GM19463 (cell line): ENCODE measurements at regions not wholly inside any gene's neighbourhood (a gene's known extent, or its start where the extent isn't known, plus 50 kb on each side); places are given as distances from the start of the nearest gene placed in this dataset.
"Not testable (repeated sequence)": the region's sequence is repeated elsewhere in the genome, so short reads cannot be mapped to it uniquely, and the experiment has no call there.

Experiments
- ATAC-seq: cut with Tn5 transposase; IDR thresholded peaks from one replicate; pipeline ENCODE4 v1.9.1; 2021; ENCODE audit warnings: mild to moderate bottlenecking, moderate library complexity; ENCODE audit not compliant: unreplicated experiment

DNA sequence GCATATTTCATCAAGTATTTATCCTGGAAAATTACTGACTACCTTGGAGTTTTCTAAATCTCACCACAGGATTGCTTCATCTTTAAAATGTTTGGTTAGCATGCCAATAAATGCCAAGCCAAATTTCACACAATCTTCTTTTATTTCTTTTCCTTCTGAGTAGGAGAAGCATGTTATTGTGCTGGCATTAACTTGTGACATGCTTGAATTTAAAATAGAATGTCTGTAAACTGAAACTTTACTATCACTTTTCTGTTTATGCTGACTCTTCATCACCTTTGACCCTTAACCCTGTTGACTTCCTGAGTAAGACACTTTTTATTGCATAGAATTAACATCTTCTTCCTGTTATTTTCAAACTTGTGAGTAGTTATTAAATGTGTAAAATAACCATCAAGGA is 56.2 kb upstream of the LRRTM4 start:
- no peak for ATAC-seq

DNA sequence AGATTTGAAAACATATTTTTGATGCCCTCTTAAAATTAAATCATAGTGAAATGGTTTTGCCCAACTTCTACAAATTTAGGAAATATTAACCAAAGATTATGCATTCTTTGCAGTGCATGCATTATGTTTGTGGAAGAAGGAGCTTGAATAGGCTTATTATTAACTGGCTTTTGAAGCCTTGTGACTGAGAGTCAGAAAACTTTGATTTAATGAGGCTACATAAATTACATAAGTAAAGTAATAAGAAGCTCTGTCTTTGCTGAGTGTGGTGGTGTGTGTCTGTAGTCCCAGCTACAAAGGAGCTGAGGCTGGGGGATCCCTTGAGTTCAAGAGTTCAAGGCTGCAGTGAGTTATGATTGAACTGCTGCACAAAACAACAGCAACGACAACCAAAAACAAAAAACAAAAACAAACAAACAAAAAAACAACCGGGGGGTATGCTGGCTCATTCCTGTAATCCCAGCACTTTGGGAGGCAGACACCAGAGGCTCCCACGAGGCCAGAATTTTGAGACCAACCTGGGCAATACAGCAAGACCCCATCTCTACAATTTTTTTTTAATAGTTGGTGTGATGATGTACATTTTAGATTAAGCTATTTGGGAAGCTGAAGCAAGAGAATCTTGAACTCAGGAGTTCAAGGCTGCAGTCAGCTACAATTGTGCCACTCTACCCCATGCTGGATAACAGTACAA is 57.0 kb upstream of the LRRTM4 start:
- ATAC-seq, result no peak

DNA sequence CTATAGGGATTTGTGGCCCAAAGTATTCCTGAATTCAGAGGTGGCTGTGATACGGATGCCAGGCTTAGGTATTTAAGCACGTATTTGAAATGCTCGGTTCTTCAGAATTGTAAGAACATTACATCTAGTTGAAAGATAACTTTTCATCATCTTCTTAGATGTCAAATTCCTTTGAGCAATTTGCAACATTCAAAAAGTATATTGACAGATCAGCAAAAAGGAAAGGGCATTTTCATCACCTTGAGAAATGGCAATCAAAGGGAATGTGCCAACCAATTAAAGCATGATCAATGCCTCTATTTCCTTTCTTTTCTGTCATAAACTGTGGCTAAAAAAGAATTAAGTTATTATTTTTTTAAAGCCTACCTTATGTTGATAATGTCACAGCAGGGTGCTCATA is 66.3 kb upstream of the LRRTM4 start:
- ATAC-seq, result no peak

DNA sequence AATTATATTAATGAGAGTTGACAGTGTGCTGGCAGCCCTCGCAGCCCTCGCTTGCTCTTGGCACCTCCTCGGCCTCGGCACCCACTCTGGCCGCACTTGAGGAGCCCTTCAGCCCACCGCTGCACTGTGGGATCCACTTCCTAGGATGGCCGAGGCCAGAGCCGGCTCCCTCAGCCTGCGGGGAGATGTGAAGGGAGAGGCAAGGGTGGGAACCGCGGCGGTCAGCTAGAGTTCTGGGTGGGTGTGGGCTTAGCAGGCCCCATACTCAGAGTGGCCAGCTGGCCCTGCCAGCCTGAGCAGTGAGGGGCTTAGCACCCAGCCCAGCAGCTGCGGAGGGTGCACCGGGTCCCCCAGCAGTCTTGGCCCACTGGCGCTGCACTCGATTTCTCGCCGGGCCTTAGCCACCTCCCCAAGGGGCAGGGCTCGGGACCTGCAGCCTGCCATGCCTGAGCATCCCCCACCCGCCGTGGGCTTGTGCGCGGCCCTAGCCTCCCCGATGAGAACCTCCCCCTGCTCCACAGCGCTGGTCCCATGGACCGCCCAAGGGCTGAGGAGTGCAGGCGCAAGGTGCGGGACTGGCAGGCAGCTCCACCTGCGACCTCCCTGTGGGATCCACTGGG is 68.2 kb upstream of the LRRTM4 start:
- no peak for ATAC-seq

DNA sequence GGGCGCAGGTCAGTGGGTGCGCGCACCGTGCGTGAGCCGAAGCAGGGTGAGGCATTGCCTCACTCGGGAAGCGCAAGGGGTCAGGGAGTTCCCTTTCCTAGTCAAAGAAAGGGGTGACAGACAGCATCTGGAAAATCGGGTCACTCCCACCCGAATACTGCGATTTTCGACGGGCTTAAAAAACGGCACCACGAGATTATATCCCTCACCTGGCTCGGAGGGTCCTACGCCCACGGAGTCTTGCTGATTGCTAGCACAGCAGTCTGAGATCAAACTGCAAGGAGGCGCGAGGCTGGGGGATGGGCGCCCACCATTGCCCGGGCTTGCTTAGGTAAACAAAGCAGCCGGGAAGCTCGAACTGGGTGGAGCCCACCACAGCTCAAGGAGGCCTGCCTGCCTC is 70.8 kb upstream of the LRRTM4 start:
- not testable (repeated sequence) for ATAC-seq

DNA sequence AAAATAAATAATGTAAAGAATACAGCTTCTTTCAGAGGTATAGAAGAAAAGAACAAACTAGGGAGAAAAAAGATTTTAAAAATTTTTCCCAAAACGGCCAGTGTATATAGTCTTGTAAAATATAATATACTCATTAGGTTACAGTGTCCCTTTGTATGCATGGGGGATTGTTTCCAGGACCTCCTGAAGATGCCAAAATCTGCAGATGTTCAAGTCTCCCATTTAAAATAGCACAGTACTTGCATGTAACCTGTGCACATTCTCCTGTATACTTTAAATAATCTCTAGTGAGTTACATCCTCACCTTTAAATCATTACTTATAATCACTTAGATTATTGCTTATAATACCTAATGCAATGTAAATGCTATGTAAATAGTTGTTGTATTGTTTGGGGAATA is 80.6 kb upstream of the LRRTM4 start:
- no peak for ATAC-seq

DNA sequence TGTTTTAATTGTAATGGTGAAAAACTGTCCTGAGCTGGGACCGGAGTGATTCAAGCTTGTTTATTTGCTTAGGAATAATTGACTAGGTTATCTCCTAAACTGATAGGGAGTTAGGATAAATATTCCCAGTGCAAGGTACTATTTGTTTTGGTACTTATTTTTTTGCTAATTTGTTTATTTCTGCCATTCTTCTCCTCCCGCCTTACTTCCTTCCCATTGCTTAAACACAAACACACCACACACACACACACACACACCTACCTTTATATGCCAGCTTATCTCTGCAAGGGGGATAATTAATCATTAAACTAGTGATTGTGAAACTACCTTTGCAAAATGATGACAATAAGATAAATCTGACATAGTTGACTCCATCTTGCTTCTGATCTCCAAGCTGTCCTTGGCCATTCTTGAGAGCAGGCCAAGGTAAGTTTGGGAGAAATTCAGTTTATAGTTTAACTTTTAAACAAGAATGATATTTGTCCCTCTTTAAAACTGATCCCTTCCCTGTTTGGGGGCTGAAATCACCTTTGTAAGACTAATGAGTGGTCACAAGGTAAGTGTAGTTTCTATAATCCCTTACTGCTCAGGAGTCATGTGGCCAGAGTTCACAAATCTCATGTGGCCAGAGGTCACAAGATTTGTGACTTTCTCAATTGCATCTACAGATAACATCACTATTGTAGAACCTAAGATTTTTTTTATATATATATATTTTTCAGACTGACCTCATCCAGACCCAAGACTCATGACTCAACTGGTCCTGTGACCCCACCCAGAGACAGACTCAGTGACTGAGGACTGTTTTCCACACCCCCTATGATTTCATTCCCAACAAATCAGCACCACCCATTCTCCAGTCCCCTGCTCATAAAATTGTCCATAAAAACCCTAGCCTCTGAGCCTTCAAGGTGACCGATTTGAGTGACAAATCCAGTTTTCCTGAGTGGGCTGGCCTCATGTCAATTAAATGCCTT is 83.1 kb upstream of the LRRTM4 start:
- no peak for ATAC-seq

DNA sequence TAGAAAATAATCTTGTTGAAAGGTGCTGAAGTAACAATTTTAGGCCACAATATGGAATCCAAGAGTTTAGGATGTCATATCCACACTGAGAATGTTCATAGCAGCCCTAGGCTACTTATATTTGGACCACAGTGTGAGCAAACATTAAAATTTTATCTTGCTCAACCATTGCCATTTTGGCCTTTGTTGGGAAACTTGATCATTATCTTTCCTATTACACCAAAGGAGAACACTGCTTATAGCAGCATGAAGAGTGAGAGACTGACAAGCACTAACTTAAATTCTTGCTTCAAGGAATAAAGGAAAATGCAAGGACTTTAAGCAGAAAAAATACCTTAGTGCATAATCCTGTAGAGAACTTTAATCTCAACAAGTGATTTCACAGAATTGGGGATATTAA is 86.3 kb upstream of the LRRTM4 start:
- no peak for ATAC-seq

DNA sequence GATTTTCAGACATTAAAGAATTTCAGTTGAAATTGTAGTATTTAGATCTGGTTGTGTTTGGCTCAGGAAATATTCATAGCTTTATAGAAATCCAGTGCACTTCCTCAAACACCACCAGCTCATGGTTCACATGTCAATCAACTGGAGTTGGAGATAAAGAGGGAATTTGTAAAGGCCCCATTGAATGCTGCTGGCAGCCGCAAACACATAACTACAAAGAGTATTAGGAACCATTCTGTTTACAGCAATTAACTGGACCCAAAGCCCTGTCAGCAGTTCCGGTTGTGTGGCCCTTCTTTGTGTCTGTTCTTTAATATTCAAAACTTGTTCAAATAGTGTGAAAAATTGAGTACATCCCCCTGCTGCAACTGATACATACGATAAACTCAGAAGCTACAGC is 107.4 kb upstream of the LRRTM4 start:
- ATAC-seq, result no peak

DNA sequence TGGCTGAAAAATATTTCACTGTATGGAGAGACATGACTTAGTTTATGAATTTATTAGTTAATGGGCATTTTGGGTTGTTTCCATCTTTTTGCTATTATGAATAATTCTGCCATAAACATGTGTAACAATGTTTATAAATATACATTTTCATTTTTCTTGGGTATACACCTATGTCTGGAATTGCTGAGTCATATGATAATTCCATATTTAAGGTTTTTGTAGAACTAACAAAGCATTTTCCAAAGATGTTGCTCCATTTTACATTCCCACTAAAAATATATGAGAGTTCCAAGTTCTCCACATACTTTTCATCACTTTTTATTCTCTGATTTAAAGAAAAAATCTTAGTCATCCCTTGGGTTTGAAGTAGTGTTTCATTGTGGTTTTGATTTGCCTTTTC is 108.8 kb upstream of the LRRTM4 start:
- ATAC-seq, result no peak

DNA sequence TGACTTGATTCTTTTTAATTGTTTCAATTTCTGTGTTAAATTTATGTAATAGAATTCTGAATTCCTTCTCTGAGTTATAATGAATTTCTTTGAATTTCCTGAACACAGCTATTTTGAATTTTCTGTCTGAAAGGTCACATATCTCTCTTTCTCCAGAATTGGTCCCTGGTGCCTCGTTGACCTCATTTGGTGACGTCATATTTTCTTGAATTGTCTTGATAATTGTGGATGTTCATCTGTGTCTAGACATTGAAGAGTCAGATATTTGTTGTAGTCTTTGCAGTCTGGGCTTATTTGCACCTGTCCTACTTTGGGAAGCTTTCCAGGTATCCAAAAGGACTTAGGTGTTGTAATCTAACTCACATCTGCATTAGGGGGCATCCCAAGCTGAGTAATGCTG is 111.4 kb upstream of the LRRTM4 start:
- ATAC-seq, result no peak

DNA sequence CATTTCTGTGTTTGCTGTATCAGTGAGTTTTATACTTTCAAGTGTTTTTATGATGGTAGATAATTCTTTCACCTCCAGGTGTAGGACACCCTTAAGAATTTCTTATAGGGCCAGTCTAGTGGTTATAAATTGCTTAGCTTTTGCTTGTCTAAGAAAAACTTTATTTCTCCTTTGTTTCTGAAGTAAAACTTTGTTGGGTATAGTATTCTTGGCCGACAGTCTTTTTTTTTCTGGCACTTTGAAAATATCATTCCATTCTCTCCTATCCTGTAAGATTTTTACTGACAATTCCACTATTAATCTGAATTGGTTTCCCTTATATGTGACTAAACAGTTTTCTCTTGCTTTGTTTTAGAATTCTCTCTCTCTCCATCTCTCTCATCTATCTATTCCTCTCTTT is 118.7 kb upstream of the LRRTM4 start:
- no peak for ATAC-seq

DNA sequence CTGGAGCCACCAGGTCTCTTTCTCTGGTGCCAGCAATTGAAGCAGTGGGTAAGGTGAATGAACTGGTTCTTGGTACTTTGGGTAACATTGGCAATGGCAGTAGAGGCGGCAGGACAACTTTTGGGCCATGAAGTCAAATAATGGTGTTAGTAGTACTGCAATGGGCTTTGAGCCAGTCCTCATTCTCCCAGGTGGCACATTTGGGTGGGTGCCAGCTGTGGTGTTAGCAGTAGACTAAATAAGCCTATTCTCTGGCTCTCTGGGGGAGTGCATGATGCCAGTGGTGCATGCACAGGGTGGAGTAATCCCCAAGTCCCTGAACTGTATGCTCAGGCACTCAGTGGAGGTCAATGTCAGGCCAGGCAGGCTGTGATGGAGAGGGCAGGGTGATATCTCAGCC is 120.2 kb upstream of the LRRTM4 start:
- ATAC-seq, result no peak

DNA sequence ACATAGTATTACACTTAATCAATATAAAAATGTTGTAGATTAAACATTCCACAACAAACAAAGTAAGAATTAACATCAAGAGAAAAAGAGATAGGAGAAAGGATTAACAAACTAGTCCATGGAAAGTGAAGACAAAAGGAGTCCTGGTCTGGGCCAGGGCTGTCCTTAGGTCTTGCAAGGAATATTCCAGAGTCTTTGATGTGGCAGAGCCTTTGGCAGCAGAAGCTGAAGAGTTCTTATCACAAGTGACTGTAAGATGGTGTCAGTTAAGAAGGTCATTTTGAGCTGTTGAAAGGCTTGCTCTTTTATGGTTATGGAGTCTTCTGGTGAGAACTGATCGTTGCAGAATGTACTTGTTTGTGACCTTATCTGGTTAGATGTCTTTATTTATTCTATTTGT is 127.7 kb upstream of the LRRTM4 start:
- ATAC-seq, result no peak

DNA sequence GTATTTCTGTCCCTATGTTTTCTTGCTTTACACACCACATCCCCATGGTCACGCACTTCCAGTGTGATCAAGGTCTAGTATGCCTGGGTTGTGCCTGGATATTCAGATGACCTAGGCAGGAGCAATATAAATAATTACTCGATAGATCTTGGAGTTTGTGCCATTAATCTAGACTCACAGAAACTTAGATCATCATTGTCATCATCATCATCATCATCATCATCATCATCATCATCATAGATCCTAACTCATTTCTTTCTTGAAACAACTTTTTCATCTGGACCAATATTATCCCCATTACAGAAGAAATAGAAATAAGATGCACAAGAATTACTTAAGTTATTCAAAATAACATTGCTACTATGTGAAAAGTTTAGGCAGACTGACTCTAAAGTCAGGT is 130.3 kb upstream of the LRRTM4 start:
- no peak for ATAC-seq

DNA sequence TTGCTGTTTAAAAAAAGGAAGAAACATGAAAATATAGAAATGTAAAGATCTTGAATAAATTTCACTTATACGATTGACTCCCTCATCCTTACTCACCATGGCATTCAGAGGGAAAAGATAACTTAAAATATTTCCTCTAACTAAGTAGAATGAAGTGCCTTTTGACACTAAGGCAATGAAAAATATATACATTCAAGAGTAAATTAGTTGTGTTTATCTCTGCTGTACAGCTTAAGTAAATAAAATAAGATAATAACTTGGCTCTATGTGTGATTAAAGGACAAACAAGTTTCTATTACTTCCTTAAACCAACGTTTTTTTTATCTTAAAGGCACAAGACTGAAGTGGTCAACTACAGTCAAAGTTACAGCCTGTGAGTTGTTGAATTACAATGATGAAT is 142.3 kb upstream of the LRRTM4 start:
- ATAC-seq, result no peak

DNA sequence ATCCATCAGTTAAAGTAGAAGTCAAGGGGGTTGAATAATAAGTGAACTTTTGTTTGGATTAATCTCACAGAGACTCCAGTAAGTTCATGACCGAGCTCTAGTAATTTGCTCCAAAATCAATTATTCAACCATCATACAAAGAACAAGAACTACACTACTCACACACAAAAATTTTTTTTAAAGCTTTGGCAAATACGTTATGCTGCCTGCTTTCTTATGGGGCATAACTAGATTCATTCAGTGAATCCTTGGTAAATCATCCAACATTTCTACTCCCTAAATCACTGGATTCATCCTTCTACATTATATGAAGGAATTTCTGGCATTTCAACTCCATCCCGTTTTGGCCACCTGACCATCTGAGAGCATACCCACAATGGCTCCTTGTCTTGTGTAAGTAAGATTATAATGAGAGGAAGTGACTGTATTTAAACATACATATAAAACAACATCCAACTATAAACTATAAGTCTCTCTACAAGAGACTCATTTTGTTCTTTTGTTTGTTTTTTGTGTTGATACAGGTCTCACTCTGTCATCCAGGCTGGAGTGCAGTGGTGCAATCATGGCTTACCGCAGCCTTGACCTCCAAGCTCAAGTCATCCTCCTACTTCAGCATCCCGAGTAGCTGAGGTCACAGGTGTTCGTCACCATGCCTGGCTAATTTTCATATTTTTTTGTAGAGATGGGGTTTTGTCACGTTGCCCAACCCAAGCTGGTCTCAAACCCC is 144.2 kb upstream of the LRRTM4 start:
- ATAC-seq, result no peak

DNA sequence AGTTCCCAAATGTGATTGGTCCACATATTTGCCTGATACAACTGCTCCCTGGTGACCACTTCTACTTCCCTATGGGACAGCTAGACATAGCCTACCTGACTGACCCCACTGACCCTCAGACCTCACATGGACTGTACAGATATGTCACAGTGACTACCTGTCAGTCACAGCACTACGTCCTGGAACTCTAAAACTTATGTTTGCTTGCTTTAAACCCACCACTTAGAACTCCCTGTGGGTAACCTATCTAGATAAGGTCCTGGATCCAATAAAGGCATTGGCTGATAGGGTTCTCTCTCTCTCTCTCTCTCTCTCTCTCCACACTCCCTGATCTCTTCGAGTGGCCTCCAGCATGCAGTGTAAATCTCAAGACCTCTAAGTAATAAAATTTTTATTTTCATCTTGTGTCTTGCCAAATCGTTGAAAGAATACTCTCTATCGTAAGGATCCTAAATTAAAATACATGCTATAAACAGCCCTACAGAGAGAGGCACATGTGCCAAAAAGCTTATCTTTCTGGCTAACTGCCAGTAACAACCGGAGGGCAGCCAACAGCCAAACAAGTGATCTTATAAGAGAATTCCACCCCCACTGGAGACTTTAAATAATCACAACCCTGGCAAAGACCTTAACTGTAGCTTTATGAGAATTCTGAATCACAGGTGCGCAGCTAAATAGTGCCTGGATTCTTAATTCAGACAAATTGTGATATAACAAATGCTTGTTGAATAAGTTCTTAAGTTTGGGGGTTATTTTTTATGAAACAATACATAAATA is 162.6 kb upstream of the LRRTM4 start:
- ATAC-seq, result not testable (repeated sequence)

DNA sequence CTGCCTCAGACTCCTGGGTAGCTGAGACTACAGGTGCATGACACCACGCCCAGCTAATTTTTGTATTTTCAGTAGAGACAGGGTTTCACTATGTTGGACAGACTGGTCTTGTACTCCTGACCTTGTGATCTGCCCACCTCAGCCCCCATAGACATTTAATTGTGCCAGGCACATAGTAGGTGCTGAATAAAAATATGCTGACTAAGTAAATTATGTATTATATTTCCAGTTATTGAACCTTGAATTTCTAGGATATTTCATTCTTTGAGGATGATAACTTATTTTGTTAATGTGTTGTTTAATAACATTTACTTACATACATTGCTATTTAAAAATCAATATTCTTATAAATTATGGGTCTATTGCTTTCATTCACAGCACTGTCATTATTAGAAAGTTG is 190.4 kb upstream of the LRRTM4 start:
- no peak for ATAC-seq

DNA sequence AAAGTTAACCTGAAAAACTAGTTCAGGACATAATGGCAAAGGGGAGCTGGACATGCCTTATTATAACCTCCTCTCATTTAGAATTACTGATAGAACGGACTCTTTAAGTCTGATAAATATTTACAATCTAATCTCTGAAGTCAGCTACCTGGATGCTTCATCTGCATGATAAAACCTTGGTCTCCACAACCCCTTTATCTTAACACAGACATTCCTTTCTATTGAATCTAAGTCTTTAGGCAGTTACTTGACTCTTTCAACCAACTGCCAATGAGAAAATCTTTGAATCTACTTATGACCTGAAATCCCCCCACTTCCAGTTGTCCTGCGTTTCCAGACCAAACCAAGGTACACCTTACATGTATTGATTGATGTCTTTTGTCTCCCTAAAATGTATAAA is 191.2 kb upstream of the LRRTM4 start:
- no peak for ATAC-seq
